Thymus (tissue), 11 donors: ENCODE measurements at regions not wholly inside any gene's neighbourhood (a gene's known extent, or its start where the extent isn't known, plus 50 kb on each side); places are given as distances from the start of the nearest gene placed in this dataset.

Source experiments
- DNase-seq, 9 donors: peaks; one replicate each; pipeline ENCODE4 v3.0.0-alpha.2; 2013; ENCODE audit warnings: low spot score in 9 of 9, low read depth in 6 of 9, missing footprints in 1 of 9
- H3K27ac ChIP-seq, 2 donors: one replicate each; pipeline ENCODE4 v1.5.1; 2013; ENCODE audit warnings: control low read depth in 1 of 2, low read depth in 1 of 2, low read length in 1 of 2, mild to moderate bottlenecking in 1 of 2, moderate library complexity in 1 of 2
- H3K27me3 ChIP-seq, 2 donors: one replicate each; pipeline ENCODE4 v1.5.1; 2013; ENCODE audit warnings: low read length in 1 of 2; ENCODE audit not compliant: control insufficient read depth in 2 of 2, insufficient read depth in 1 of 2
- H3K36me3 ChIP-seq, 2 donors: one replicate each; pipeline ENCODE4 v1.5.1; 2013; ENCODE audit warnings: low read length in 1 of 2, mild to moderate bottlenecking in 1 of 2, moderate library complexity in 1 of 2; ENCODE audit not compliant: control insufficient read depth in 2 of 2, insufficient read depth in 2 of 2
- H3K4me1 ChIP-seq, 2 donors: one replicate each; pipeline ENCODE4 v1.5.1; 2013; ENCODE audit warnings: low read length in 2 of 2; ENCODE audit not compliant: control insufficient read depth in 2 of 2, insufficient read depth in 2 of 2
- H3K4me3 ChIP-seq, 2 donors: one replicate each; pipeline ENCODE4 v1.5.1; 2013; ENCODE audit warnings: low read length in 2 of 2, control low read depth in 1 of 2, mild to moderate bottlenecking in 1 of 2
- H3K9me3 ChIP-seq, 2 donors: one replicate each; pipeline ENCODE4 v1.5.1; 2013; ENCODE audit warnings: low read length in 1 of 2, mild to moderate bottlenecking in 1 of 2; ENCODE audit not compliant: control insufficient read depth in 2 of 2, insufficient read depth in 1 of 2
- WGBS: extraction: QIAGEN DNeasy Blood & Tissue Kit; methylation state at CpG from one replicate; pipeline ENCODE4 v1.1.7; 2013; 5-methylcytosine and 5-hydroxymethylcytosine counted together
- donor health status: healthy.

GRCh38 chr15:96672629-96673028 is 342.1 kb downstream of the NR2F2 start:
- WGBS = 93% methylated on average over 4 of the region's 4 CpGs

GRCh38 chr15:96678386-96678785 is 347.9 kb downstream of the NR2F2 start:
- no peak for DNase-seq
- H3K4me3 ChIP-seq = no peak overlapping the region
- 93% methylated on average over 3 of the region's 3 CpGs for WGBS
- H3K36me3 ChIP-seq = no peaks in the 10 kb centered on the region
- no peaks in the 10 kb centered on the region for H3K27me3 ChIP-seq
- H3K4me1 ChIP-seq = no peaks in the 10 kb centered on the region
- H3K27ac ChIP-seq = no peak overlapping the region
- peaks cover 0 to 3% of the 10 kb centered on the region in 2 donors for H3K9me3 ChIP-seq

More at GRCh38 chr15:96672629-96673028, 342.1 kb downstream of the NR2F2 start:
- H3K27me3 ChIP-seq = no peaks in the 10 kb centered on the region
- peaks cover 0 to 3% of the 10 kb centered on the region in 2 donors for H3K9me3 ChIP-seq
- no peak overlapping the region for H3K27ac ChIP-seq
- no peak for DNase-seq
- no peaks in the 10 kb centered on the region for H3K4me1 ChIP-seq
- no peak overlapping the region for H3K4me3 ChIP-seq
- no peaks in the 10 kb centered on the region for H3K36me3 ChIP-seq

GRCh38 chr15:96687388-96688107 is 357.0 kb downstream of the NR2F2 start:
- no peak overlapping the region for H3K27ac ChIP-seq
- H3K9me3 ChIP-seq = no peaks in the 10 kb centered on the region
- DNase-seq = no peak
- no peak overlapping the region for H3K4me3 ChIP-seq
- H3K27me3 ChIP-seq = no peaks in the 10 kb centered on the region
- 82% methylated on average over 5 of the region's 5 CpGs for WGBS
- no peaks in the 10 kb centered on the region for H3K36me3 ChIP-seq
- H3K4me1 ChIP-seq = no peaks in the 10 kb centered on the region

- Histone ChIP-seq H3K4me1 (no peaks in the 10 kb centered on the region), H3K27ac (no peak overlapping the region), H3K9me3 (no peaks in the 10 kb centered on the region), H3K4me3 (no peak overlapping the region), H3K27me3 (no peaks in the 10 kb centered on the region), H3K36me3 (no peaks in the 10 kb centered on the region)
- no peak for DNase-seq
- 90% methylated on average over 3 of the region's 3 CpGs for WGBS
These were observed 360.2 kb downstream of the NR2F2 start for GRCh38 chr15:96690733-96691132.

- Histone ChIP-seq H3K27me3 (no peaks in the 10 kb centered on the region), H3K9me3 (no peaks in the 10 kb centered on the region), H3K4me1 (no peaks in the 10 kb centered on the region), H3K36me3 (no peaks in the 10 kb centered on the region), H3K27ac (no peak overlapping the region), H3K4me3 (no peak overlapping the region)
- WGBS = 93% methylated on average over 7 of the region's 7 CpGs
- no peak for DNase-seq
These were observed 362.3 kb downstream of the NR2F2 start for GRCh38 chr15:96692826-96693225.

DNA sequence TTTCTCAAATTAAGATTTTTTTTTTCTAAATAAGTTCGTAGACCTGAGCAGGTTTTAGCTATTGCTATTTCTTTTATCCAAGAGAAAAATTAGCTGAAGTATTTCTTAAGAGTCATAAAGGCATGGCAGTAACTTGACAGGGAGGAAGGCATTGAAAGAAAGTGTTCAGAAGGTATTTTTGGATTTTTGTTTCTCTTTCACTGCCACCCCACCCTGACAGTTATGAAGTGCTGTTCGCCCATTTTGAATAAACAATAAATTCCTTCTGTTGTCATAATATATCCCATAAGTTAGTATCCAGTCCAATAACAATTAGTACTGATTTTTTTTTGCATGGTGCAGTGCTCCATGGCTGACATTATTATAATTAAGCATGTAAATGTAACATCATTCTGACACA is 363.0 kb downstream of the NR2F2 start:
- DNase-seq = no peak
- H3K4me3 ChIP-seq = no peak overlapping the region
- no peaks in the 10 kb centered on the region for H3K27me3 ChIP-seq
- H3K36me3 ChIP-seq = no peaks in the 10 kb centered on the region
- WGBS = 93% methylated on average over 2 of the region's 2 CpGs
- H3K9me3 ChIP-seq = no peaks in the 10 kb centered on the region
- no peaks in the 10 kb centered on the region for H3K4me1 ChIP-seq
- H3K27ac ChIP-seq = no peak overlapping the region

- Histone ChIP-seq H3K36me3 (no peaks in the 10 kb centered on the region), H3K4me3 (no peak overlapping the region), H3K27me3 (no peaks in the 10 kb centered on the region), H3K9me3 (no peaks in the 10 kb centered on the region), H3K27ac (no peak overlapping the region), H3K4me1 (no peaks in the 10 kb centered on the region)
- 53% methylated on average over 4 of the region's 4 CpGs for WGBS
- DNase-seq = no peak
These were observed 363.6 kb downstream of the NR2F2 start for GRCh38 chr15:96693990-96694517.

GRCh38 chr15:96695426-96695825 is 364.9 kb downstream of the NR2F2 start:
- Histone ChIP-seq H3K27ac (no peak overlapping the region), H3K4me3 (no peak overlapping the region), H3K36me3 (no peaks in the 10 kb centered on the region), H3K27me3 (no peaks in the 10 kb centered on the region), H3K4me1 (no peaks in the 10 kb centered on the region), H3K9me3 (no peaks in the 10 kb centered on the region)
- no peak for DNase-seq

- no peak overlapping the region for H3K27ac ChIP-seq
These were observed 369.4 kb downstream of the NR2F2 start for GRCh38 chr15:96699871-96700401.

More at GRCh38 chr15:96699871-96700401, 369.4 kb downstream of the NR2F2 start:
- Histone ChIP-seq H3K36me3 (no peaks in the 10 kb centered on the region), H3K4me3 (no peak overlapping the region), H3K4me1 (no peaks in the 10 kb centered on the region), H3K27me3 (no peaks in the 10 kb centered on the region), H3K9me3 (no peaks in the 10 kb centered on the region)
- no peak for DNase-seq
- 52% methylated on average over 3 of the region's 3 CpGs for WGBS
